Caco-2 (cell line): ENCODE measurements at regions not wholly inside any gene's neighbourhood (a gene's known extent, or its start where the extent isn't known, plus 50 kb on each side); places are given as distances from the start of the nearest gene placed in this dataset.

Experiments used
- BruUV-seq: library from RNA; stranded (reverse); fragments of 400-500 nt; replicated peaks from 2 replicates; lab custom pipeline; 2021; lab: Mats Ljungman, UMichigan
- CTCF ChIA-PET: fragments of 300-600 bp; sonication (Branson Sonifier 250); formaldehyde crosslinking; loops from one replicate; lab custom pipeline; 2022; ENCODE audit warnings: antibody characterized with exemption; lab: Charles Lee
- POLR2A ChIA-PET: fragments of 300-600 bp; sonication (Branson Sonifier 250); formaldehyde crosslinking; loops from one replicate; lab custom pipeline; 2022; ENCODE audit warnings: antibody characterized with exemption; lab: Charles Lee
- DNase-seq, 2 experiments: peaks; one replicate each; pipeline versions ENCODE4 v3.0.0 to v3.0.0-alpha.2; 2020 to 2022
- H3K27me3 ChIP-seq: replicated peaks from 2 replicates; pipeline ENCODE4 v1.6.0; 2011; ENCODE audit warnings: low read length; ENCODE audit not compliant: control insufficient read depth, insufficient read depth
- H3K36me3 ChIP-seq: 2 replicates; pipeline ENCODE4 v1.5.1; 2011; ENCODE audit warnings: low read length; ENCODE audit not compliant: control insufficient read depth, insufficient read depth
- H3K4me1 ChIP-seq: fragments of 250-450 bp; sonication (Bioruptor Pico); 2 replicates; pipeline ENCODE4 v1.5.1; 2020; ENCODE audit warnings: mild to moderate bottlenecking
- H3K4me3 ChIP-seq: 2 replicates; pipeline ENCODE4 v1.5.1; 2011; ENCODE audit warnings: low read depth, mild to moderate bottlenecking, control low read depth, low read length
- H3K9me3 ChIP-seq: fragments of 250-450 bp; sonication (Bioruptor Pico); 2 replicates; pipeline ENCODE4 v1.5.1; 2020; ENCODE audit warnings: mild to moderate bottlenecking, moderate library complexity
- H3K27ac Mint-ChIP-seq: one replicate; pipeline ENCODE4 v1.8.0; 2022; ENCODE audit warnings: mixed read lengths; ENCODE audit not compliant: unreplicated experiment
- H3K27me3 Mint-ChIP-seq: one replicate; pipeline ENCODE4 v1.8.0; 2022; ENCODE audit warnings: mixed read lengths; ENCODE audit not compliant: insufficient read depth, unreplicated experiment
- H3K36me3 Mint-ChIP-seq: one replicate; pipeline ENCODE4 v1.8.0; 2022; ENCODE audit warnings: mild to moderate bottlenecking, mixed read lengths; ENCODE audit not compliant: insufficient read depth, unreplicated experiment
- H3K4me1 Mint-ChIP-seq: one replicate; pipeline ENCODE4 v1.8.0; 2022; ENCODE audit warnings: low read depth, mixed read lengths; ENCODE audit not compliant: unreplicated experiment
- H3K4me3 Mint-ChIP-seq: one replicate; pipeline ENCODE4 v1.8.0; 2022; ENCODE audit warnings: mild to moderate bottlenecking, moderate library complexity, mixed read lengths; ENCODE audit not compliant: unreplicated experiment
- H3K9me3 Mint-ChIP-seq: one replicate; pipeline ENCODE4 v1.8.0; 2022; ENCODE audit warnings: mixed read lengths; ENCODE audit not compliant: unreplicated experiment
- intact Hi-C: fragments of 100-400 bp; cut with micrococcal nuclease; formaldehyde crosslinking; loops from one replicate; pipeline ENCODE4 v1.10.0; 2022; ENCODE audit not compliant: unreplicated experiment
- TF ChIP-seq, protein P1 (sequence below), 2 experiments: fragments of 200-600 bp in 1 of 2; IDR thresholded peaks; 1 replicate in 1 of 2; 2 replicates in 1 of 2; pipeline versions ENCODE4 v1.5.1 to v1.8.0; 2011 to 2022; ENCODE audit warnings: antibody characterized with exemption in 1 of 2, control low read depth in 1 of 2, inconsistent platforms in 1 of 2, low read depth in 1 of 2, low read length in 1 of 2, mild to moderate bottlenecking in 1 of 2, moderate library complexity in 1 of 2; ENCODE audit not compliant: insufficient read depth in 1 of 2, severe bottlenecking in 1 of 2, unreplicated experiment in 1 of 2

DNA sequence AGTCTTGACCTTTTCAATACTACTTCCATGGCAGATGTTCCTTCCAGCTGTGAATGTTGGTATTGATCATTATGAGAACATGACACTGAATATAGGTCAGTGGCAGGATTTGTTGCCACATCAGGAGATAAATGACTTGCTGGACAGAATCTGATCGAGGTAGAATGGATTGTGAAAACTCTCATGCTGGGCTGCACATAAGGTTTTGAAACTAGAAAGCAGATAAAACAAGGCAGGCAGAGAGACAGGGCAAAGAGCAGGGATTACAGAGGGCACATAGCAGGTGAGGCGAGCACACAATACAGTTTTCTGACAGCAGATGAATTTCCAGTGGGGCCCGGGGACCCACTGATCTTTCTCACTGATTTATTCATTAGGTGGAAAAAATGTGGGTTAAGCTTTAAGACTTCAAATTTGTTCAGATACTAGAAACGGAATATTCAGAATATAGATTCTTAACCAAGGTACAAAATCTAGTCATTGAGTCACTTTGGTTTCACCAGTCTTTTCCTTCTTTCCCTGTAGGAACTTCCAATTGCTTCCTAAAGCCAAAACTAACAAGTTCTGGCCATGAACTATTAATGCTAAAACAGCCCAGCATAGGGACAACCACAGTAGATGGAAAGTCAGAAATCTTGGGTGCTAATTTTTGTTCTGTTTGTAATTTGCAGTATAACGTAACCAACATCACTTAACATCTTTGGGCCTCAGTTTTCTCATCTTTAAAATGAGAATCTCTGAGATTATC is 296.0 kb upstream of the PTBP2 start:
- Mint-ChIP-seq H3K4me3 (no peak overlapping the region), H3K27ac (no peak overlapping the region)
- BruUV-seq = no TSS peak

DNA sequence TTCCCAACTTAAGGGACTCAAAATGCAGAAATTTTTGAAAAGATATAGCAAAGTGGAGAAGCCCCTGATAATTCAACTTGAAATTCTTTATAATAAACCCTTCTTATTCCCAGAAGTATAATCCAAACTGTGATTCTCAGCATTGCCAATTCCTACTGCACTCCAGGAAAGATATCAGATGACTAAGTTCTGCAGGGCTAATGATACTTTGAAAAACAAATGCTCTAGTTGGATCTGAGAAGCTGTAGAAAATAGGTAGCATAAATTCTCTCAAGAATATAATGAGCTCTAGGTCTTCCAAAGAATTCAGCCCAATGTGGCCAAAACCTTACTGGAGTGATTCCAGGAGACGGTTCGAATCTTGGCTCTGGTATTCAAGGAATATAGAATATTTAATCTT is 294.0 kb upstream of the PTBP2 start:
- DNase-seq = no peak
- Mint-ChIP-seq H3K27me3 (peaks cover 3% of the 10 kb centered on the region), H3K4me1 (no peaks in the 10 kb centered on the region), H3K36me3 (no peaks in the 10 kb centered on the region), H3K4me3 (no peak overlapping the region), H3K27ac (no peak overlapping the region), H3K9me3 (no peaks in the 10 kb centered on the region)
- H3K27me3 ChIP-seq = no peaks in the 10 kb centered on the region
- BruUV-seq = no TSS peak
- no peaks in the 10 kb centered on the region for H3K4me1 ChIP-seq
- no peak overlapping the region for H3K4me3 ChIP-seq
- ChIA-PET CTCF (no interaction called here), POLR2A (no interaction called here)
- intact Hi-C loops = no loop called here
- no peaks in the 10 kb centered on the region for H3K36me3 ChIP-seq
- TF ChIP-seq, protein P1, sequence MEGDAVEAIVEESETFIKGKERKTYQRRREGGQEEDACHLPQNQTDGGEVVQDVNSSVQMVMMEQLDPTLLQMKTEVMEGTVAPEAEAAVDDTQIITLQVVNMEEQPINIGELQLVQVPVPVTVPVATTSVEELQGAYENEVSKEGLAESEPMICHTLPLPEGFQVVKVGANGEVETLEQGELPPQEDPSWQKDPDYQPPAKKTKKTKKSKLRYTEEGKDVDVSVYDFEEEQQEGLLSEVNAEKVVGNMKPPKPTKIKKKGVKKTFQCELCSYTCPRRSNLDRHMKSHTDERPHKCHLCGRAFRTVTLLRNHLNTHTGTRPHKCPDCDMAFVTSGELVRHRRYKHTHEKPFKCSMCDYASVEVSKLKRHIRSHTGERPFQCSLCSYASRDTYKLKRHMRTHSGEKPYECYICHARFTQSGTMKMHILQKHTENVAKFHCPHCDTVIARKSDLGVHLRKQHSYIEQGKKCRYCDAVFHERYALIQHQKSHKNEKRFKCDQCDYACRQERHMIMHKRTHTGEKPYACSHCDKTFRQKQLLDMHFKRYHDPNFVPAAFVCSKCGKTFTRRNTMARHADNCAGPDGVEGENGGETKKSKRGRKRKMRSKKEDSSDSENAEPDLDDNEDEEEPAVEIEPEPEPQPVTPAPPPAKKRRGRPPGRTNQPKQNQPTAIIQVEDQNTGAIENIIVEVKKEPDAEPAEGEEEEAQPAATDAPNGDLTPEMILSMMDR (IDR thresholded peaks at IDR 0.05; ENCODE audit: insufficient read depth in 1 of 2, low read depth in 1 of 2, low read length in 1 of 2, severe bottlenecking in 1 of 2, unreplicated experiment in 1 of 2) = no peak
- no peaks in the 10 kb centered on the region for H3K9me3 ChIP-seq

More for the DNA sequence above, 296.0 kb upstream of the PTBP2 start:
- no peaks in the 10 kb centered on the region for H3K9me3 Mint-ChIP-seq
- no peaks in the 10 kb centered on the region for H3K27me3 Mint-ChIP-seq
- Histone ChIP-seq H3K4me1 (no peaks in the 10 kb centered on the region), H3K4me3 (no peak overlapping the region), H3K36me3 (no peaks in the 10 kb centered on the region), H3K27me3 (no peaks in the 10 kb centered on the region), H3K9me3 (no peaks in the 10 kb centered on the region)
- H3K36me3 Mint-ChIP-seq = no peaks in the 10 kb centered on the region
- no peak for DNase-seq
- TF ChIP-seq, protein P1 (IDR thresholded peaks at IDR 0.05; ENCODE audit: insufficient read depth in 1 of 2, low read depth in 1 of 2, low read length in 1 of 2, severe bottlenecking in 1 of 2, unreplicated experiment in 1 of 2) = no peak
- CTCF ChIA-PET = no interaction called here
- POLR2A ChIA-PET = no interaction called here
- intact Hi-C loops = no loop called here
- H3K4me1 Mint-ChIP-seq = no peaks in the 10 kb centered on the region

DNA sequence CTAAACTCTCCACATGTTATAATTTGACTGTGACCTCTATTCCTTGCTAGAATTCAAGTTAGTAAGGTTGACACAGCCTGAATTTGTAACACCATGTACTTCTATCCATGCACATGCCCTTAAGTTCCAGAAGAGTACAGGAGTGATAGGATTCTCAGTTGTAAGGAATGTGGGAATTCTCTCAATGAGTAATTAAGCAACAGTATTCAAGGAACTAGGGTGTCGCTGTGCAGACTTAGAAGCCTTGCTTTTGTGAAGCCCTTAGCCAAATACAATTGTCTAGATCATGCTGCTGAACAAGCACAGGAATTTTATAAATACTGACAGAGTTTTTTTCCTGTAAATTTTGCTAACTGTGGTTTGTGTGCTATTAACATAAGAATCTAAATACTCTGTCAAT is 276.3 kb upstream of the PTBP2 start:
- intact Hi-C loops = no loop called here
- peaks cover 4% of the 10 kb centered on the region for H3K27me3 Mint-ChIP-seq
- no peaks in the 10 kb centered on the region for H3K36me3 ChIP-seq
- H3K36me3 Mint-ChIP-seq = no peaks in the 10 kb centered on the region
- no peaks in the 10 kb centered on the region for H3K4me1 ChIP-seq
- no peak overlapping the region for H3K27ac Mint-ChIP-seq
- H3K4me3 Mint-ChIP-seq = no peak overlapping the region
- H3K9me3 ChIP-seq = no peaks in the 10 kb centered on the region
- POLR2A ChIA-PET = no interaction called here
- TF ChIP-seq, protein P1 (IDR thresholded peaks at IDR 0.05; ENCODE audit: insufficient read depth in 1 of 2, low read depth in 1 of 2, low read length in 1 of 2, severe bottlenecking in 1 of 2, unreplicated experiment in 1 of 2) = no peak
- CTCF ChIA-PET = no interaction called here
- no TSS peak for BruUV-seq
- no peak overlapping the region for H3K4me3 ChIP-seq
- no peak for DNase-seq
- peaks cover 8% of the 10 kb centered on the region for H3K9me3 Mint-ChIP-seq
- H3K27me3 ChIP-seq = no peaks in the 10 kb centered on the region
- H3K4me1 Mint-ChIP-seq = no peaks in the 10 kb centered on the region
